ENCODE measurements at regions not wholly inside any gene's neighbourhood (a gene's known extent, or its start where the extent isn't known, plus 50 kb on each side); places are given as distances from the start of the nearest gene placed in this dataset.

DNA sequence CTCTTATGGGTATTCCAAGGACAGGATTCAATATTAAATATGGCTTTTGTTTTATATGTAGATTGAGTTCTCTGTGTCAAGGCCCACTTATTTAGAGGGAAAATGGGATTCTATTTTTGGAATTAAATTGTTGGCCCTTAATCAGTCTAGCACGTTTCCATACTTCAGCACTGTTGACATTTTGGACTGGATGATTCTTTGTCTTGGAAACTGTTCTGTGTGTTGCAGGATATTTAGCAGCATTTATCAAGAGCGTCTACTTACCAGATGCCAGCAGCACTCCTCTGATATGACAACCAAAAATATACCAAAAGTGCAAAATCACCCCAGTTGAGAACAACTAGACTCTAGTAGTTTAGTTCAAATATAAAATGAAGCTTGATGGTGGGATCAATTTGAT lies 1027.0 kb upstream of the COX7C start:
- Histone ChIP-seq H3K9ac (ENCODE audit: extremely low read depth, insufficient read length, low read length) (no peak overlapping the region), H4K91ac (ENCODE audit: insufficient read length, low read depth, low read length) (no peak overlapping the region), H2BK120ac (ENCODE audit: low read depth, low read length, poor library complexity, severe bottlenecking) (no peak overlapping the region), H3K79me1 (ENCODE audit: insufficient read depth, low read depth, low read length, poor library complexity, severe bottlenecking) (no peaks in the 10 kb centered on the region), H3K9me3 (ENCODE audit: control insufficient read depth, low read depth, low read length) (no peaks in the 10 kb centered on the region), H3K23ac (ENCODE audit: insufficient read length, low read depth, low read length) (no peak overlapping the region), H3K56ac (ENCODE audit: insufficient read length, low read depth, low read length) (no peak overlapping the region), H2AFZ (ENCODE audit: low read length) (no peak overlapping the region), H3T11ph (ENCODE audit: low read length) (no peak overlapping the region), H4K8ac (replicated peaks; ENCODE audit: insufficient read length, low read depth, low read length) (no peak overlapping the region), H2BK5ac (ENCODE audit: insufficient read length, low read length) (no peak overlapping the region), H3K27me3 (ENCODE audit: insufficient read depth, low read length) (no peaks in the 10 kb centered on the region), H2BK15ac (ENCODE audit: low read depth, low read length) (no peak overlapping the region), H4K5ac (ENCODE audit: insufficient read length, low read depth, low read length) (no peak overlapping the region), H3K18ac (ENCODE audit: insufficient read length, low read depth, low read length) (no peak overlapping the region), H4K20me1 (ENCODE audit: control insufficient read depth, insufficient read depth, insufficient read length) (no peaks in the 10 kb centered on the region), H2AK5ac (ENCODE audit: insufficient read length, low read length) (no peak overlapping the region), H3K4ac (ENCODE audit: low read depth, low read length) (no peak overlapping the region), H3K27ac (ENCODE audit: insufficient read length, low read depth, low read length) (no peak overlapping the region), H3K4me1 (ENCODE audit: insufficient read depth, low read length) (no peaks in the 10 kb centered on the region), H2BK20ac (ENCODE audit: low read depth, low read length, poor library complexity, severe bottlenecking) (no peak overlapping the region), H2BK12ac (ENCODE audit: insufficient read length, low read depth, low read length) (no peak overlapping the region), H3K79me2 (ENCODE audit: insufficient read depth, low read length) (no peaks in the 10 kb centered on the region), H3K23me2 (ENCODE audit: insufficient read length, low read depth, low read length, poor library complexity, severe bottlenecking) (no peaks in the 10 kb centered on the region), H3K14ac (ENCODE audit: insufficient read depth, low read length) (no peak overlapping the region), H3K4me2 (ENCODE audit: insufficient read depth, insufficient read length, low read length) (no peak overlapping the region)
- H3K9me3 Mint-ChIP-seq, result peaks cover 5% of the 10 kb centered on the region in 2 experiments; a peak in 4 of 5 replicates
- TF ChIP-seq, protein P1, sequence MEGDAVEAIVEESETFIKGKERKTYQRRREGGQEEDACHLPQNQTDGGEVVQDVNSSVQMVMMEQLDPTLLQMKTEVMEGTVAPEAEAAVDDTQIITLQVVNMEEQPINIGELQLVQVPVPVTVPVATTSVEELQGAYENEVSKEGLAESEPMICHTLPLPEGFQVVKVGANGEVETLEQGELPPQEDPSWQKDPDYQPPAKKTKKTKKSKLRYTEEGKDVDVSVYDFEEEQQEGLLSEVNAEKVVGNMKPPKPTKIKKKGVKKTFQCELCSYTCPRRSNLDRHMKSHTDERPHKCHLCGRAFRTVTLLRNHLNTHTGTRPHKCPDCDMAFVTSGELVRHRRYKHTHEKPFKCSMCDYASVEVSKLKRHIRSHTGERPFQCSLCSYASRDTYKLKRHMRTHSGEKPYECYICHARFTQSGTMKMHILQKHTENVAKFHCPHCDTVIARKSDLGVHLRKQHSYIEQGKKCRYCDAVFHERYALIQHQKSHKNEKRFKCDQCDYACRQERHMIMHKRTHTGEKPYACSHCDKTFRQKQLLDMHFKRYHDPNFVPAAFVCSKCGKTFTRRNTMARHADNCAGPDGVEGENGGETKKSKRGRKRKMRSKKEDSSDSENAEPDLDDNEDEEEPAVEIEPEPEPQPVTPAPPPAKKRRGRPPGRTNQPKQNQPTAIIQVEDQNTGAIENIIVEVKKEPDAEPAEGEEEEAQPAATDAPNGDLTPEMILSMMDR (conservative IDR thresholded peaks at IDR 0.05), result no peak
- no peak overlapping the region for H3K4me3 Mint-ChIP-seq
- no peak overlapping the region for H3K27ac Mint-ChIP-seq
- no CpG with 5 or more reads among the region's 2 CpGs for WGBS (ENCODE audit: extremely low coverage, insufficient read length, low lambda C conversion rate)
- H3K4me1 Mint-ChIP-seq, result peaks cover 14 to 18% of the 10 kb centered on the region in 2 experiments
- peaks cover 2 to 16% (median 4%) of the 10 kb centered on the region in 3 experiments; a peak in 5 of 7 replicates for H3K36me3 Mint-ChIP-seq (ENCODE audit: insufficient read depth in 1 of 3, low read depth in 3 of 3)
- DNase-seq, result no peak
- no peaks in the 10 kb centered on the region for H3K27me3 Mint-ChIP-seq (ENCODE audit: low read depth)

Data from H9 (cell line).